GM13977 (cell line): ENCODE measurements at regions not wholly inside any gene's neighbourhood (a gene's known extent, or its start where the extent isn't known, plus 50 kb on each side); places are given as distances from the start of the nearest gene placed in this dataset.

Source experiments
- DNase-seq: peaks from one replicate; pipeline ENCODE4 v3.0.0; 2012; ENCODE audit warnings: low spot score
- in situ Hi-C: fragments of 300-500 bp; cut with MboI; formaldehyde crosslinking; loops from one replicate; pipeline ENCODE4 v1.12.0; 2022; ENCODE audit warnings: low sequenced_read_pairs, low pct_unique_long_range_greater_than_20kb, mixed read lengths, inconsistent platforms; ENCODE audit not compliant: unreplicated experiment
- TF ChIP-seq, protein P1 (sequence below): IDR thresholded peaks from 2 replicates; pipeline ENCODE4 v1.5.1; 2012; ENCODE audit warnings: mild to moderate bottlenecking, control low read depth; ENCODE audit not compliant: insufficient read depth; ENCODE audit errors: extremely low read depth, missing control alignments

DNA sequence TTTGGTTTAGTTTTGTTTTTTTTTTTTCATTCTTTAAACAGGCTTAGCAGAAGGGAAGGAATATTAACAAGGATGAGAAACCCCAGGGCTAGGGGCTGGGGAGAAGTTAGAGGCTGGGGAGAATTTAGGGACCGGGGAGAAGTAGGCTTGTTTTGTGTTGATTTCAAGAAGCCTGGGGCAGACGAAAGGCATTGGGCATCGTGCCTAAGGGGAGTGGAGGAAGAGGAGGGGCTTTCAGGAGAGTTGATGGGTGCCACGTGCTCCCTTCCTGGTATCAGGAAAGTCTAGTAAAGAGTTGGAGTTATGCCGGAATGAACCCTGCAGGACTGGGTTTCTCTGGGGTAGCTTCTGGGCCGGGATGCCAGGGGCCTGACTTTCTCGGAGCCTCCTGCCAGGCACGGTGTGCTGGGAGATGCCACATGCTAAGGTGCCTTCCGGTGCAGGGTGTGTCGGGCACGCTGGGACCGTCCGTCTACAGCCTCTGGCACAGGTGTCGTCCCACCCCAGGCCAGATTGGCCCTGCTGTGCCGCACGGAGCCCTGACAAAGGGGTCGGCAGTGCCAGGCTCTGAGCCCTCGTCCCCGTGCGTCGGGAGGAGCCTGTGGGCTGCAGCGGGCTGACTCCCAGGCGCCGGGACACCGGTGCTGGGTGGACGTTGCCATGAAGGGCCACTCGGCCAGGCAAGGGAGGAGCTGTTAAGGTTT is 159.9 kb downstream of the OLFM1 start:
- in situ Hi-C loops = no loop called here
- TF ChIP-seq, protein P1, sequence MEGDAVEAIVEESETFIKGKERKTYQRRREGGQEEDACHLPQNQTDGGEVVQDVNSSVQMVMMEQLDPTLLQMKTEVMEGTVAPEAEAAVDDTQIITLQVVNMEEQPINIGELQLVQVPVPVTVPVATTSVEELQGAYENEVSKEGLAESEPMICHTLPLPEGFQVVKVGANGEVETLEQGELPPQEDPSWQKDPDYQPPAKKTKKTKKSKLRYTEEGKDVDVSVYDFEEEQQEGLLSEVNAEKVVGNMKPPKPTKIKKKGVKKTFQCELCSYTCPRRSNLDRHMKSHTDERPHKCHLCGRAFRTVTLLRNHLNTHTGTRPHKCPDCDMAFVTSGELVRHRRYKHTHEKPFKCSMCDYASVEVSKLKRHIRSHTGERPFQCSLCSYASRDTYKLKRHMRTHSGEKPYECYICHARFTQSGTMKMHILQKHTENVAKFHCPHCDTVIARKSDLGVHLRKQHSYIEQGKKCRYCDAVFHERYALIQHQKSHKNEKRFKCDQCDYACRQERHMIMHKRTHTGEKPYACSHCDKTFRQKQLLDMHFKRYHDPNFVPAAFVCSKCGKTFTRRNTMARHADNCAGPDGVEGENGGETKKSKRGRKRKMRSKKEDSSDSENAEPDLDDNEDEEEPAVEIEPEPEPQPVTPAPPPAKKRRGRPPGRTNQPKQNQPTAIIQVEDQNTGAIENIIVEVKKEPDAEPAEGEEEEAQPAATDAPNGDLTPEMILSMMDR = no peak
- DNase-seq = no peak

- TF ChIP-seq, protein P1 = no peak
- in situ Hi-C loops = no loop called here
- no peak for DNase-seq
These were observed 160.6 kb downstream of the OLFM1 start for GRCh38 chr9:135248111-135248510.

GRCh38 chr9:135248721-135249120 is 161.3 kb downstream of the OLFM1 start:
- DNase-seq = no peak
- in situ Hi-C loops = no loop called here
- TF ChIP-seq, protein P1 = no peak

DNA sequence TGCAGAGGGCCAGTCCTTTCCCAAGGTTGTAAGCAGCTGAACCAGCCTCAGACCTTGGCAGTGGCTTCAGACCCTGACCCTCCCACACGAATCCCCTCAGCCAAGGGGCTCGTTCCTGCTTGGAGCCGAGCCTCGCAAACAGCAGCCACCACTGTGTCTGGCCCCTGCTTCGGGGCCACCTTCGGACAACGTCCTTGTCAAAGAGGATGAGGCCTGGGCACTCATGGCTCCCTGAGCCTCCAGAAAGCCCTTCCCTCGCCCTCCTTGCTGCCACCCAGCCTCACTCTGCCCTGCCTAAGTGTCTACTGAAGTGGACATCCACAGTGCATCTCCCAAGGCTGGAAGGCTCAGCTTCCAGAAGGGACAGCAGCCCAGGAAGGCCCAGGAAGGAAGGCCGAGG is 161.7 kb downstream of the OLFM1 start:
- TF ChIP-seq, protein P1 = no peak
- no peak for DNase-seq
- in situ Hi-C loops = no loop called here

- in situ Hi-C loops = no loop called here
- TF ChIP-seq, protein P1 = no peak
These were observed 162.2 kb downstream of the OLFM1 start for GRCh38 chr9:135249711-135250110.

GRCh38 chr9:135251331-135251761 is 163.9 kb downstream of the OLFM1 start:
- DNase-seq = no peak
- in situ Hi-C loops = no loop called here
- TF ChIP-seq, protein P1 = no peak

More at GRCh38 chr9:135249711-135250110, 162.2 kb downstream of the OLFM1 start:
- no peak for DNase-seq
